Gastrocnemius medialis (tissue), 4 donors: ENCODE measurements at regions not wholly inside any gene's neighbourhood (a gene's known extent, or its start where the extent isn't known, plus 50 kb on each side); places are given as distances from the start of the nearest gene placed in this dataset.

ENCODE experiments used
- POLR2A ChIP-seq, 2 donors: fragments of 450-650 bp; IDR thresholded peaks; one replicate each; pipeline ENCODE4 v1.6.1; 2017; ENCODE audit warnings: antibody characterized with exemption in 2 of 2, mild to moderate bottlenecking in 2 of 2, moderate library complexity in 2 of 2
- TF ChIP-seq, protein P1 (sequence below), 5 experiments: fragments of 450-650 bp in 3 of 5; fragments of 200-600 bp in 2 of 5; sonication (generic) in 2 of 5; IDR thresholded peaks in 4 of 5; conservative IDR thresholded peaks in 1 of 5; 1 replicate in 4 of 5; 2 replicates in 1 of 5; pipeline ENCODE4 v1.5.1; 2016 to 2019; ENCODE audit warnings: antibody characterized with exemption in 5 of 5, mild to moderate bottlenecking in 3 of 5, moderate library complexity in 3 of 5

DNA sequence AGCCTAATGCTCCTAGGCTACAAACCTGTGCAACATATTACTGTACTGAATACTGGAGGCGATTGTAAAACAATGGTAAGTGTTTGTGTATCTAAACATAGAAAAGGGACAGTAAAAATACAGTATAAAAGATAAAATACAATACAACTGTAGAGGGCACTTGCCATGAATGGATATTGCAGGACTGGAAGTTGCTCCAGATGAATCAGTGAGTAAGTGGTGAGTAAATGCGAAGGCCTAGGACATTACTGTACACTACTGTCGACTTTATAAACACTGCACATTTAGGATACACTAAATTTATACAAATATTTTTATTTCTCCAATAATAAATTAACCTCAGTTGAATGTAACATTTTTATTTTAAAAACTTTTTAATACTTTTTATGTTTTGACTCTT is 485.0 kb downstream of the MMUT start:
- TF ChIP-seq POLR2A (IDR thresholded peaks at IDR 0.05): no peak
- TF ChIP-seq, protein P1, sequence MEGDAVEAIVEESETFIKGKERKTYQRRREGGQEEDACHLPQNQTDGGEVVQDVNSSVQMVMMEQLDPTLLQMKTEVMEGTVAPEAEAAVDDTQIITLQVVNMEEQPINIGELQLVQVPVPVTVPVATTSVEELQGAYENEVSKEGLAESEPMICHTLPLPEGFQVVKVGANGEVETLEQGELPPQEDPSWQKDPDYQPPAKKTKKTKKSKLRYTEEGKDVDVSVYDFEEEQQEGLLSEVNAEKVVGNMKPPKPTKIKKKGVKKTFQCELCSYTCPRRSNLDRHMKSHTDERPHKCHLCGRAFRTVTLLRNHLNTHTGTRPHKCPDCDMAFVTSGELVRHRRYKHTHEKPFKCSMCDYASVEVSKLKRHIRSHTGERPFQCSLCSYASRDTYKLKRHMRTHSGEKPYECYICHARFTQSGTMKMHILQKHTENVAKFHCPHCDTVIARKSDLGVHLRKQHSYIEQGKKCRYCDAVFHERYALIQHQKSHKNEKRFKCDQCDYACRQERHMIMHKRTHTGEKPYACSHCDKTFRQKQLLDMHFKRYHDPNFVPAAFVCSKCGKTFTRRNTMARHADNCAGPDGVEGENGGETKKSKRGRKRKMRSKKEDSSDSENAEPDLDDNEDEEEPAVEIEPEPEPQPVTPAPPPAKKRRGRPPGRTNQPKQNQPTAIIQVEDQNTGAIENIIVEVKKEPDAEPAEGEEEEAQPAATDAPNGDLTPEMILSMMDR (IDR thresholded peaks at IDR 0.05 in 4 of 5, conservative IDR thresholded peaks at IDR 0.05 in 1 of 5): no peak
